ENCODE measurements at regions not wholly inside any gene's neighbourhood (a gene's known extent, or its start where the extent isn't known, plus 50 kb on each side); places are given as distances from the start of the nearest gene placed in this dataset.

DNA sequence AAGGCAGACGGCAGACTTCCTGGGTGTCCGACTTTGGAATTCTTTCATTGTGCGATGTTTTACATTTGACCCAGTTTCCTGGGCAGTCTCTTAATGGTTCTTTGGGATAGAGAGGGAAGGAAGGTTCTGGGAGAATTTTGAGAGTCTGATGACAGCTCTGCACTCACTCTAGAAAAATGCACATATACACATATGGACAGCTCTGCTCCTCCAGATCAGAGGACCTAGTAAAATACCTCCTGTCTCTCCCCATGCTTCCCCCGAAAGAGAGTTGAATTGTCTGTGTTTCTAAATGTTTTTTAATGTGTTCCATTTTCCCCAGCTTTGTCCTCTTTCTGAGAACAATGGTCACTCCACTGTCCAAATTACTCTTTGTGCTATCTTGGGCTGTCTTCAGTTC, 102.0 kb upstream of the CXCR4 start:
- TF ChIP-seq POLR2AphosphoS5 (IDR thresholded peaks at IDR 0.05; ENCODE audit: low read depth) (no peak), GABPA (IDR thresholded peaks at IDR 0.05; ENCODE audit: low read depth) (no peak), REST (IDR thresholded peaks at IDR 0.05; ENCODE audit: insufficient replicate concordance, low read depth) (no peak), SPI1 (IDR thresholded peaks at IDR 0.05; ENCODE audit: borderline replicate concordance, low read depth) (no peak)
- TF ChIP-seq, protein P1, sequence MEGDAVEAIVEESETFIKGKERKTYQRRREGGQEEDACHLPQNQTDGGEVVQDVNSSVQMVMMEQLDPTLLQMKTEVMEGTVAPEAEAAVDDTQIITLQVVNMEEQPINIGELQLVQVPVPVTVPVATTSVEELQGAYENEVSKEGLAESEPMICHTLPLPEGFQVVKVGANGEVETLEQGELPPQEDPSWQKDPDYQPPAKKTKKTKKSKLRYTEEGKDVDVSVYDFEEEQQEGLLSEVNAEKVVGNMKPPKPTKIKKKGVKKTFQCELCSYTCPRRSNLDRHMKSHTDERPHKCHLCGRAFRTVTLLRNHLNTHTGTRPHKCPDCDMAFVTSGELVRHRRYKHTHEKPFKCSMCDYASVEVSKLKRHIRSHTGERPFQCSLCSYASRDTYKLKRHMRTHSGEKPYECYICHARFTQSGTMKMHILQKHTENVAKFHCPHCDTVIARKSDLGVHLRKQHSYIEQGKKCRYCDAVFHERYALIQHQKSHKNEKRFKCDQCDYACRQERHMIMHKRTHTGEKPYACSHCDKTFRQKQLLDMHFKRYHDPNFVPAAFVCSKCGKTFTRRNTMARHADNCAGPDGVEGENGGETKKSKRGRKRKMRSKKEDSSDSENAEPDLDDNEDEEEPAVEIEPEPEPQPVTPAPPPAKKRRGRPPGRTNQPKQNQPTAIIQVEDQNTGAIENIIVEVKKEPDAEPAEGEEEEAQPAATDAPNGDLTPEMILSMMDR (IDR thresholded peaks at IDR 0.05; ENCODE audit: insufficient read depth, low read length) = no peak
